HCT116 (cell line): ENCODE measurements at regions not wholly inside any gene's neighbourhood (a gene's known extent, or its start where the extent isn't known, plus 50 kb on each side); places are given as distances from the start of the nearest gene placed in this dataset.

ENCODE experiments used
- ATAC-seq: fragments of 200-7000 bp; cut with Tn5 transposase; 2 replicates; pipeline ENCODE4 v1.9.1; 2020; ENCODE audit warnings: mild to moderate bottlenecking, moderate library complexity
- BruUV-seq: library from RNA; stranded (reverse); fragments of 400-500 nt; replicated peaks from 2 replicates; lab custom pipeline; 2021; lab: Mats Ljungman, UMichigan
- CTCF ChIA-PET: fragments of 300-600 bp; sonication (Branson Sonifier 250); formaldehyde crosslinking; loops from one replicate; lab custom pipeline; 2021; ENCODE audit warnings: antibody characterized with exemption; lab: Charles Lee
- POLR2A ChIA-PET: fragments of 300-600, 350-600 bp; sonication (Branson Sonifier 250); formaldehyde crosslinking; loops from one replicate; lab custom pipeline; 2021; ENCODE audit warnings: antibody characterized with exemption; lab: Charles Lee
- RAD21 ChIA-PET, 2 experiments: fragments of 300-600 bp; sonication (Branson Sonifier 250); formaldehyde crosslinking; loops; one replicate each; lab custom pipeline; 2023; ENCODE audit warnings: low total read pairs in 2 of 2; ENCODE audit not compliant: uncharacterized antibody in 2 of 2, unreplicated experiment in 2 of 2, low non-redundant PET in 1 of 2; lab: Charles Lee
- DNase-seq: peaks from one replicate; pipeline ENCODE4 v3.0.0-alpha.2; 2010; ENCODE audit warnings: low read depth, low spot score
- H2AFZ ChIP-seq: fragments of 200-600 bp; shearing (Covaris generic), sonication (generic); 2 replicates; pipeline ENCODE4 v1.6.1; 2017; ENCODE audit warnings: low read depth, mixed run types, mixed read lengths, antibody characterized with exemption, low read length; ENCODE audit not compliant: poor library complexity, severe bottlenecking
- H3K27ac ChIP-seq: 2 replicates; pipeline ENCODE4 v1.5.1; 2012; ENCODE audit warnings: low read depth, low read length
- H3K27me3 ChIP-seq: fragments of 200-600 bp; sonication (generic); 2 replicates; pipeline ENCODE4 v1.6.1; 2016; ENCODE audit warnings: mixed run types, low read length, mixed read lengths; ENCODE audit not compliant: insufficient read depth
- H3K36me3 ChIP-seq, 2 experiments: fragments of 200-500 bp in 1 of 2; fragments of 200-600 bp in 1 of 2; sonication (Bioruptor generic) in 1 of 2; sonication (generic) in 1 of 2; 2 replicates each; pipeline versions ENCODE4 v1.5.1 to v1.6.1; 2014 to 2016; ENCODE audit warnings: low read length in 2 of 2, inconsistent platforms in 1 of 2, mixed read lengths in 1 of 2, mixed run types in 1 of 2; ENCODE audit not compliant: insufficient read depth in 2 of 2, control insufficient read depth in 1 of 2
- H3K4me1 ChIP-seq, 2 experiments: fragments of 200-600 bp in 1 of 2; sonication (generic) in 1 of 2; 2 replicates each; pipeline versions ENCODE4 v1.5.1 to v1.6.1; 2012 to 2017; ENCODE audit warnings: low read length in 2 of 2, inconsistent platforms in 1 of 2, mild to moderate bottlenecking in 1 of 2, mixed read lengths in 1 of 2, mixed run types in 1 of 2, moderate library complexity in 1 of 2; ENCODE audit not compliant: insufficient read depth in 2 of 2, control insufficient read depth in 1 of 2
- H3K4me2 ChIP-seq: fragments of 200-600 bp; sonication (generic); 2 replicates; pipeline ENCODE4 v1.6.1; 2017; ENCODE audit warnings: mixed run types, low read length, mixed read lengths
- H3K4me3 ChIP-seq, 2 experiments: fragments of 200-600 bp in 1 of 2; sonication (generic) in 1 of 2; replicated peaks in 1 of 2; 2 replicates each; pipeline ENCODE4 v1.5.1; 2011 to 2016; ENCODE audit warnings: low read length in 2 of 2, control low read depth in 1 of 2, low read depth in 1 of 2, mild to moderate bottlenecking in 1 of 2, mixed read lengths in 1 of 2, mixed run types in 1 of 2
- H3K79me2 ChIP-seq: fragments of 200-600 bp; sonication (generic); 2 replicates; pipeline ENCODE4 v1.6.1; 2017; ENCODE audit warnings: mild to moderate bottlenecking, mixed run types, low read length, moderate library complexity, mixed read lengths; ENCODE audit not compliant: insufficient read depth
- H3K9ac ChIP-seq: fragments of 200-600 bp; sonication (generic); 2 replicates; pipeline ENCODE4 v1.6.1; 2016; ENCODE audit warnings: low read length, mixed read lengths
- H3K9me2 ChIP-seq: fragments of 200-600 bp; sonication (generic), shearing (Covaris generic); 2 replicates; pipeline ENCODE4 v1.6.1; 2017; ENCODE audit warnings: mixed run types, mild to moderate bottlenecking, moderate library complexity; ENCODE audit not compliant: insufficient read depth
- H3K9me3 ChIP-seq, 2 experiments: fragments of 200-500 bp in 1 of 2; fragments of 200-600 bp in 1 of 2; sonication (Bioruptor generic) in 1 of 2; sonication (generic) in 1 of 2; 2 replicates each; pipeline ENCODE4 v1.6.1; 2014 to 2017; ENCODE audit warnings: low read length in 2 of 2, mixed read lengths in 2 of 2, inconsistent platforms in 1 of 2, low read depth in 1 of 2, mild to moderate bottlenecking in 1 of 2, mixed run types in 1 of 2, moderate library complexity in 1 of 2; ENCODE audit not compliant: control insufficient read depth in 1 of 2, insufficient read depth in 1 of 2
- H4K20me1 ChIP-seq: fragments of 200-600 bp; sonication (generic), shearing (Covaris generic); 2 replicates; pipeline ENCODE4 v1.6.1; 2017; ENCODE audit warnings: mixed run types, mild to moderate bottlenecking, moderate library complexity; ENCODE audit not compliant: insufficient read depth
- JUND ChIP-seq: IDR thresholded peaks from 2 replicates; pipeline ENCODE4 v1.6.1; 2012
- POLR2A ChIP-seq: IDR thresholded peaks from 2 replicates; pipeline ENCODE4 v1.7.0; 2011; ENCODE audit warnings: borderline replicate concordance; ENCODE audit not compliant: insufficient read depth, insufficient read length; ENCODE audit errors: extremely low read depth
- POLR2AphosphoS5 ChIP-seq: IDR thresholded peaks from 2 replicates; pipeline ENCODE4 v1.6.1; 2011; ENCODE audit warnings: mild to moderate bottlenecking, low read depth, low read length, moderate library complexity
- SP1 ChIP-seq: IDR thresholded peaks from 2 replicates; pipeline ENCODE4 v1.6.1; 2012; ENCODE audit warnings: low read depth
- TCF7L2 ChIP-seq: IDR thresholded peaks from 2 replicates; pipeline ENCODE4 v1.7.0; 2011; ENCODE audit warnings: borderline replicate concordance, inconsistent platforms; ENCODE audit not compliant: insufficient read depth, insufficient read length; ENCODE audit errors: extremely low read depth
- YY1 ChIP-seq: IDR thresholded peaks from 2 replicates; pipeline ENCODE4 v1.6.1; 2011; ENCODE audit warnings: low read length, low read depth, moderate library complexity, mild to moderate bottlenecking; ENCODE audit not compliant: insufficient replicate concordance; ENCODE audit errors: extremely low read depth
- intact Hi-C: fragments of 100-400 bp; cut with micrococcal nuclease; formaldehyde crosslinking; loops from 2 replicates; pipeline ENCODE4 v1.10.0; 2022
- TF ChIP-seq, protein P1 (sequence below): IDR thresholded peaks from 2 replicates; pipeline ENCODE4 v1.6.1; 2012; ENCODE audit warnings: low read depth

DNA sequence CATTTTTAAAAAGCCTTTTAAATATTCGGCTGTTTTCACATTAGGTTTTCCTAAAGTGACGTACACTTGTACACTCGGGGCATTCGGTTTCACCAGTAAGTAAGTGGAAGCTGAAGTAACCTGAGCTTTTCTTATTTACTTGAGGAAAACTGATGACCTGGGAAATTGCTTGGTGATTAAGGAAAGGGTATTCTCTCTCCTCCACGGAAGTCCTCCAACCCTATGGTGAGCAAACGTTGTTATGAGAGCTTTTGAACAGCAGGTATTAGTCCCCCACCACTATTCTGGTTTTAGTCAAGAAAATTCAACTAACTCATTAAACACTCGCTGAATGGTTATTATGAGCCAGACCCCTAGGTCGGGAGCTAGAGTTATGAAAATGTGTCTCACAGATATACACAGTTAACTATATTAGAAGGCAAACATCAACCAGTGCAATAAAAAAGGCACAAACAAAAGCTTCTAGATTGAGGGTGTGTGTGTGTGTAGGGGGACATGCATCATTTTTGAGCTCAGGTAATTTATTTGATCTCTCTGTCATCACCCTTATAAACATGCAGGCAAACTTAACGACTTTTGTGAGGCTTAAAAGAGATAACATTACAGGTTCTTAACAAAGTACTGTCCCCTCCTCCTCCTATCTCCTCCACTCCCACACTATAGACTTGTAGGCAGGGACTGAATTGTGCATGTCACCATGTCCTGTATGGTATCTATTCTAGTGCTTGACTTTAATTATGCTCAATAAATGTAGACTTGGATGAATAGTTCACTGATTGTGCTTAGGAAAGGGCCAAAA lies 143.3 kb upstream of the MB21D2 start:
- no TSS peak for BruUV-seq
- ChIA-PET POLR2A (no interaction called here), RAD21 (no interaction called here), CTCF (no interaction called here)
- no peak overlapping the region for H3K4me2 ChIP-seq
- no peak overlapping the region for H3K4me3 ChIP-seq
- H3K27me3 ChIP-seq, result peaks cover 45% of the 10 kb centered on the region
- H3K9me3 ChIP-seq, result no peaks in the 10 kb centered on the region
- H3K27ac ChIP-seq, result no peak overlapping the region
- H3K4me1 ChIP-seq, result no peaks in the 10 kb centered on the region
- no peaks in the 10 kb centered on the region for H3K79me2 ChIP-seq
- H3K9ac ChIP-seq, result no peak overlapping the region
- no peak for DNase-seq
- TF ChIP-seq SP1 (no peak), POLR2A (no peak), TCF7L2 (no peak), YY1 (no peak), POLR2AphosphoS5 (no peak), JUND (no peak)
- TF ChIP-seq, protein P1, sequence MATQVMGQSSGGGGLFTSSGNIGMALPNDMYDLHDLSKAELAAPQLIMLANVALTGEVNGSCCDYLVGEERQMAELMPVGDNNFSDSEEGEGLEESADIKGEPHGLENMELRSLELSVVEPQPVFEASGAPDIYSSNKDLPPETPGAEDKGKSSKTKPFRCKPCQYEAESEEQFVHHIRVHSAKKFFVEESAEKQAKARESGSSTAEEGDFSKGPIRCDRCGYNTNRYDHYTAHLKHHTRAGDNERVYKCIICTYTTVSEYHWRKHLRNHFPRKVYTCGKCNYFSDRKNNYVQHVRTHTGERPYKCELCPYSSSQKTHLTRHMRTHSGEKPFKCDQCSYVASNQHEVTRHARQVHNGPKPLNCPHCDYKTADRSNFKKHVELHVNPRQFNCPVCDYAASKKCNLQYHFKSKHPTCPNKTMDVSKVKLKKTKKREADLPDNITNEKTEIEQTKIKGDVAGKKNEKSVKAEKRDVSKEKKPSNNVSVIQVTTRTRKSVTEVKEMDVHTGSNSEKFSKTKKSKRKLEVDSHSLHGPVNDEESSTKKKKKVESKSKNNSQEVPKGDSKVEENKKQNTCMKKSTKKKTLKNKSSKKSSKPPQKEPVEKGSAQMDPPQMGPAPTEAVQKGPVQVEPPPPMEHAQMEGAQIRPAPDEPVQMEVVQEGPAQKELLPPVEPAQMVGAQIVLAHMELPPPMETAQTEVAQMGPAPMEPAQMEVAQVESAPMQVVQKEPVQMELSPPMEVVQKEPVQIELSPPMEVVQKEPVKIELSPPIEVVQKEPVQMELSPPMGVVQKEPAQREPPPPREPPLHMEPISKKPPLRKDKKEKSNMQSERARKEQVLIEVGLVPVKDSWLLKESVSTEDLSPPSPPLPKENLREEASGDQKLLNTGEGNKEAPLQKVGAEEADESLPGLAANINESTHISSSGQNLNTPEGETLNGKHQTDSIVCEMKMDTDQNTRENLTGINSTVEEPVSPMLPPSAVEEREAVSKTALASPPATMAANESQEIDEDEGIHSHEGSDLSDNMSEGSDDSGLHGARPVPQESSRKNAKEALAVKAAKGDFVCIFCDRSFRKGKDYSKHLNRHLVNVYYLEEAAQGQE, result no peak
- TF ChIP-seq, all 23 proteins: peak for 0
- Histone ChIP-seq H4K20me1 (no peaks in the 10 kb centered on the region), H2AFZ (no peak overlapping the region), H3K9me2 (no peaks in the 10 kb centered on the region), H3K36me3 (no peaks in the 10 kb centered on the region)
- no peak for ATAC-seq
- intact Hi-C loops, result no loop called here
